Epithelial cell of proximal tubule (primary cell): ENCODE measurements at regions not wholly inside any gene's neighbourhood (a gene's known extent, or its start where the extent isn't known, plus 50 kb on each side); places are given as distances from the start of the nearest gene placed in this dataset.

ENCODE experiments used
- DNase-seq: peaks from one replicate; pipeline ENCODE4 v3.0.0-alpha.2; 2011; ENCODE audit warnings: low read depth
- H3K4me3 ChIP-seq: 2 replicates; pipeline ENCODE4 v1.5.1; 2011; ENCODE audit warnings: low read depth, mild to moderate bottlenecking, low read length
- TF ChIP-seq, protein P1 (sequence below): conservative IDR thresholded peaks from 2 replicates; pipeline ENCODE4 v1.5.1; 2012; ENCODE audit warnings: low read depth, mild to moderate bottlenecking, low read length

DNA sequence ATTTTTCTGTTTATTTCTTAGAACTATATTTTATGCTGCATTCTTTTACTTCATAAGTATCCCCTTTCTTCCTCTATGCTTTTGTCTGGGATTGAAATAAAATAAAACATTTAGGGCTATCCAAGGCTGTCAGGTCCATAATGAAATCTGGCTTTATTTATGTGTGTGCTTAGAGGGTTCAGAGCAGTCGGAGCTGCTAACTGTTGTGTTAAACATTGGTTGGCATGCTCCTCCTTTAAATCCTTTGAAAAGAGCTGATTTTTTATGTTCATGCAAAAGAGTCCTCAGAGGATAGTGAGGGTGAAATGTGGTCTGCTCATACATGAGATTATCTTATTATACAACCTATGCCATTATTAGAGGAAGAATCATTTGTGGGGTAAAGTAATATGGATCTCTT is 322.3 kb upstream of the E2F7 start:
- H3K4me3 ChIP-seq = no peak overlapping the region
- TF ChIP-seq, protein P1, sequence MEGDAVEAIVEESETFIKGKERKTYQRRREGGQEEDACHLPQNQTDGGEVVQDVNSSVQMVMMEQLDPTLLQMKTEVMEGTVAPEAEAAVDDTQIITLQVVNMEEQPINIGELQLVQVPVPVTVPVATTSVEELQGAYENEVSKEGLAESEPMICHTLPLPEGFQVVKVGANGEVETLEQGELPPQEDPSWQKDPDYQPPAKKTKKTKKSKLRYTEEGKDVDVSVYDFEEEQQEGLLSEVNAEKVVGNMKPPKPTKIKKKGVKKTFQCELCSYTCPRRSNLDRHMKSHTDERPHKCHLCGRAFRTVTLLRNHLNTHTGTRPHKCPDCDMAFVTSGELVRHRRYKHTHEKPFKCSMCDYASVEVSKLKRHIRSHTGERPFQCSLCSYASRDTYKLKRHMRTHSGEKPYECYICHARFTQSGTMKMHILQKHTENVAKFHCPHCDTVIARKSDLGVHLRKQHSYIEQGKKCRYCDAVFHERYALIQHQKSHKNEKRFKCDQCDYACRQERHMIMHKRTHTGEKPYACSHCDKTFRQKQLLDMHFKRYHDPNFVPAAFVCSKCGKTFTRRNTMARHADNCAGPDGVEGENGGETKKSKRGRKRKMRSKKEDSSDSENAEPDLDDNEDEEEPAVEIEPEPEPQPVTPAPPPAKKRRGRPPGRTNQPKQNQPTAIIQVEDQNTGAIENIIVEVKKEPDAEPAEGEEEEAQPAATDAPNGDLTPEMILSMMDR = no peak
- DNase-seq = no peak

DNA sequence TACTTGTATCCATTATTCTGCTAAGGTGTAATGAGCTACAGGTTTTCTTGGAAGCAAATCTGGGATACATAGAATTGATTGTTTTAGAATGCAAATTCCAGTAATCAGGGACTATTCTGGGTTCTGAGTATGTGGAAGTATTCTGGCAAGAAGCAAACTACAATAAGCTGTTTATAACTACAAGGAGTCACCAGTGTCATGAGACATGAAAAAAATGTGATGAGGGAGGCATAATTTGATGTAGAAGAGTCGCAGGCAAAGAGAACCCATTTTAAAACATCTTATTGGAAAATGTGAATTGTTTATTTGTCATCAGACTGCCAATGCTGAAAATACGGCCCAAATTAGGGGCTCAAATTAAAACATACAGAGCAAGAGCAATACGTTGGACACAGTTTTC is 321.8 kb upstream of the E2F7 start:
- TF ChIP-seq, protein P1 = no peak
- DNase-seq = no peak
- no peak overlapping the region for H3K4me3 ChIP-seq

GRCh38 chr12:77384941-77385340 is 319.6 kb upstream of the E2F7 start:
- no peak overlapping the region for H3K4me3 ChIP-seq
- TF ChIP-seq, protein P1 = no peak
- DNase-seq = no peak

DNA sequence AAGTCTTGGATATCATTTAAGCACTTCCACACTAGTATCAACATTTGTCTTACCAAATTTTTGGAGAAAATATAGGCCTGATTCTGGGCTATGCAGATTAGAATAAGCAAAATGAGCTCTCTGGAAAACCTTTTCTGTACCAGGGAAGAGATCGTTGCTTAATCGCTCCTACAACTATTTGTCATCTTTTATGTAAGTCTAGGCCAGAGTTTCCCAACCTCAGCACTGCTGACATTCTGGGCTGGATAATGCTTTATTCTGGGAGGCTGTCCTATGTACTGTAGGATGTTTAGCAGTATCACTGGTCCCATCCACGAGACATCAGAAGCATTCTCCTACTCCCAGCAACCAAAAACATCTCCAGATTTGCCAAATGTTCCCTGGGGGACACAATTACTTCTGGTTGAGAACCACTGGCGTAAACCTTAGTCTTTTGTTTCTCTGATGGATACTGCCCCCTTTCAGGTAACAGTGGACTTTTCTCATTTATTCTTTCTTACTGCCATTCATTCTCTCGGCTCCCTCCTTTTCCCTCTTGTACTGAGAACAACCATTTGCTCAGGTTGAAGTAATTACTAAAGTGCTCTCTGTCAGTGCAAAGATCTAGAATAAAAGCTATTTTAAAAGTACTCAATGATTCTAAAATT is 316.9 kb upstream of the E2F7 start:
- TF ChIP-seq, protein P1 = no peak
- no peak for DNase-seq
- no peak overlapping the region for H3K4me3 ChIP-seq

- no peak overlapping the region for H3K4me3 ChIP-seq
- TF ChIP-seq, protein P1 = no peak
Measured at GRCh38 chr12:77377622-77378021, 312.3 kb upstream of the E2F7 start.

DNA sequence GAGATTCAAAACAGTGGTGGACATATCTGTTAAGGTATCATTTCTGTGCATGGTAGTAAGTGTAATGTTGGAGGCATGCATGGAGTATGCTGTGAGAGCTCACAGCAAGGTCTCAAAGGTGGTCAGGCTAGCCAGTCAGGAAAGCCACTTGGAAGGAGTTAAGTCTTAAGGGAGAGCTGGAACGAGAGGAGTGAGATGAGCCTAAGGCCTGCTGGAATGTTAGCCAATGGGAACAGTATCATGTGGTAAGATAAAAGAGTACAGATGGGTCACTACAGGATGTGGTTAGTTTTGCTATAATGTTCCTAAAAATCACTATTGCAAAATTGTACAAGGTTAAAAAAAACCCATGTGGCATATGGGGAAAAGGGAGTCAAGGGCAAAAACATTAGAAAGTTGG is 311.7 kb upstream of the E2F7 start:
- H3K4me3 ChIP-seq = no peak overlapping the region
- TF ChIP-seq, protein P1 = no peak
- DNase-seq = no peak

More at GRCh38 chr12:77377622-77378021, 312.3 kb upstream of the E2F7 start:
- DNase-seq = no peak

DNA sequence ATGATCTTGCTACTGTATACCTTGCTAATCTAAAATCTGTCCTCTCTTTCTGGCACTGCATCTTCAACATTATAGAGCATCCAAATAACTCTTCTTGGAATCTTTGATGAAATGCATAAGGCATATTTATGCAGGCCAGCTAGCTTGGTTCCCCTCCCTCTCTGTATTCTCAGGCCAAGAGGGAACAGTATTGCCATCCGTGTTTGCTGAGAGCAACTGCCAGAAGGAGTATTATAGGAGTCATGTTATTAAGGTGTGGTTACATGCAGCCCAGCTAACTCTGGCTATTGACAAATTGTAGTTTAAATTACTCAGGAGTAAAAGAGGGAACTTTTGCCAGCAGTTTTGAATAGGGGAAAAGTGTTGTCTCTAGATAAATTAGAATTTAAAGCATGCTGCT is 309.3 kb upstream of the E2F7 start:
- H3K4me3 ChIP-seq = no peak overlapping the region
- TF ChIP-seq, protein P1 = no peak

More for the DNA sequence above, 309.3 kb upstream of the E2F7 start:
- no peak for DNase-seq
